H1 (cell line): ENCODE measurements at regions not wholly inside any gene's neighbourhood (a gene's known extent, or its start where the extent isn't known, plus 50 kb on each side); places are given as distances from the start of the nearest gene placed in this dataset.

ENCODE experiments used
- BRCA1 ChIP-seq: IDR thresholded peaks from 2 replicates; pipeline ENCODE4 v1.6.1; 2012; ENCODE audit warnings: low read depth, low read length, improper control_type of control experiment
- CHD1 ChIP-seq: IDR thresholded peaks from 2 replicates; pipeline ENCODE4 v1.6.1; 2012; ENCODE audit warnings: low read depth, low read length, improper control_type of control experiment
- CHD7 ChIP-seq: fragments of 300-600 bp; sonication (generic); IDR thresholded peaks from 2 replicates; pipeline ENCODE4 v1.7.1; 2012; ENCODE audit warnings: low read length, moderate library complexity, mild to moderate bottlenecking, inconsistent platforms; ENCODE audit not compliant: insufficient replicate concordance
- FOSL1 ChIP-seq: IDR thresholded peaks from 2 replicates; pipeline ENCODE4 v1.6.1; 2011; ENCODE audit warnings: mild to moderate bottlenecking, low read depth, low read length, moderate library complexity; ENCODE audit not compliant: insufficient read depth
- NRF1 ChIP-seq: IDR thresholded peaks from 2 replicates; pipeline ENCODE4 v1.6.1; 2011; ENCODE audit warnings: mild to moderate bottlenecking, low read depth, low read length, improper control_type of control experiment
- RNF2 ChIP-seq: fragments of 200-900, 300-1000 bp; sonication (generic); IDR thresholded peaks from 2 replicates; pipeline ENCODE4 v1.7.1; 2016; ENCODE audit warnings: borderline replicate concordance, low read depth, mild to moderate bottlenecking, antibody characterized with exemption, low read length; ENCODE audit not compliant: poor library complexity, severe bottlenecking; ENCODE audit errors: missing control alignments
- SP2 ChIP-seq: IDR thresholded peaks from 2 replicates; pipeline ENCODE4 v1.6.1; 2012; ENCODE audit warnings: mild to moderate bottlenecking, low read length, inconsistent platforms
- SP4 ChIP-seq: IDR thresholded peaks from 2 replicates; pipeline ENCODE4 v1.6.1; 2012; ENCODE audit warnings: low read length, inconsistent platforms
- SRF ChIP-seq: IDR thresholded peaks from 2 replicates; pipeline ENCODE4 v1.6.1; 2011; ENCODE audit warnings: mild to moderate bottlenecking, low read depth, low read length, moderate library complexity
- USF2 ChIP-seq: IDR thresholded peaks from 2 replicates; pipeline ENCODE4 v1.6.1; 2011; ENCODE audit warnings: low read length, improper control_type of control experiment
- TF ChIP-seq, protein P1 (sequence below): IDR thresholded peaks from 2 replicates; pipeline ENCODE4 v1.6.1; 2012; ENCODE audit warnings: inconsistent platforms

- TF ChIP-seq CHD7 (no peak), BRCA1 (no peak), SP4 (no peak), SRF (no peak), FOSL1 (no peak), CHD1 (no peak), RNF2 (no peak), USF2 (no peak), SP2 (no peak), NRF1 (no peak)
- TF ChIP-seq, protein P1, sequence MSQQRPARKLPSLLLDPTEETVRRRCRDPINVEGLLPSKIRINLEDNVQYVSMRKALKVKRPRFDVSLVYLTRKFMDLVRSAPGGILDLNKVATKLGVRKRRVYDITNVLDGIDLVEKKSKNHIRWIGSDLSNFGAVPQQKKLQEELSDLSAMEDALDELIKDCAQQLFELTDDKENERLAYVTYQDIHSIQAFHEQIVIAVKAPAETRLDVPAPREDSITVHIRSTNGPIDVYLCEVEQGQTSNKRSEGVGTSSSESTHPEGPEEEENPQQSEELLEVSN, result no peak
Observed at GRCh38 chr4:4735870-4736269, 123.6 kb upstream of the MSX1 start (continued).
